WERI-Rb-1 (cell line): ENCODE measurements at regions not wholly inside any gene's neighbourhood (a gene's known extent, or its start where the extent isn't known, plus 50 kb on each side); places are given as distances from the start of the nearest gene placed in this dataset.

Source experiments
- DNase-seq: peaks from one replicate; pipeline ENCODE4 v3.0.0-alpha.2; 2020
- H3K27ac ChIP-seq: fragments of 250-450 bp; sonication (Bioruptor Pico); 2 replicates; pipeline ENCODE4 v1.5.1; 2020; ENCODE audit warnings: mild to moderate bottlenecking, moderate library complexity
- H3K27me3 ChIP-seq: fragments of 250-450 bp; sonication (Bioruptor Pico); 2 replicates; pipeline ENCODE4 v1.5.1; 2021; ENCODE audit warnings: mild to moderate bottlenecking, low read depth, moderate library complexity; ENCODE audit not compliant: insufficient read depth, severe bottlenecking
- H3K36me3 ChIP-seq: fragments of 250-450 bp; sonication (Bioruptor Pico); 2 replicates; pipeline ENCODE4 v1.5.1; 2020; ENCODE audit warnings: mild to moderate bottlenecking, moderate library complexity
- H3K4me3 ChIP-seq: 2 replicates; pipeline ENCODE4 v1.5.1; 2011; ENCODE audit warnings: low read depth, mild to moderate bottlenecking, control low read depth, low read length
- H3K9me3 ChIP-seq: fragments of 250-450 bp; sonication (Bioruptor Pico); 2 replicates; pipeline ENCODE4 v1.5.1; 2021; ENCODE audit warnings: mild to moderate bottlenecking, moderate library complexity; ENCODE audit not compliant: severe bottlenecking
- CTCF ChIP-seq: IDR thresholded peaks from 2 replicates; pipeline ENCODE4 v1.5.1; 2011; ENCODE audit warnings: low read depth, mild to moderate bottlenecking, control low read depth, inconsistent platforms, low read length

- TF ChIP-seq CTCF = no peak
- DNase-seq = no peak
Measured at GRCh38 chr10:131778842-131779241, 122.0 kb upstream of the PPP2R2D start.

GRCh38 chr10:131779661-131780394 lies 121.0 kb upstream of the PPP2R2D start:
- H3K27ac ChIP-seq = no peak overlapping the region
- H3K36me3 ChIP-seq = no peaks in the 10 kb centered on the region
- H3K9me3 ChIP-seq = peaks cover 25% of the 10 kb centered on the region
- H3K27me3 ChIP-seq = no peaks in the 10 kb centered on the region
- no peak for TF ChIP-seq CTCF
- H3K4me3 ChIP-seq = no peak overlapping the region
- no peak for DNase-seq

More at GRCh38 chr10:131778842-131779241, 122.0 kb upstream of the PPP2R2D start:
- Histone ChIP-seq H3K27me3 (no peaks in the 10 kb centered on the region), H3K4me3 (no peak overlapping the region), H3K9me3 (peaks cover 25% of the 10 kb centered on the region), H3K36me3 (no peaks in the 10 kb centered on the region), H3K27ac (no peak overlapping the region)

- DNase-seq = no peak
- no peaks in the 10 kb centered on the region for H3K27me3 ChIP-seq
- TF ChIP-seq CTCF = no peak
- H3K9me3 ChIP-seq = peaks cover 23% of the 10 kb centered on the region
- H3K27ac ChIP-seq = no peak overlapping the region
- no peaks in the 10 kb centered on the region for H3K36me3 ChIP-seq
- H3K4me3 ChIP-seq = no peak overlapping the region
Measured at GRCh38 chr10:131781076-131781475, 119.7 kb upstream of the PPP2R2D start.

- Histone ChIP-seq H3K9me3 (peaks cover 17% of the 10 kb centered on the region), H3K36me3 (no peaks in the 10 kb centered on the region), H3K4me3 (no peak overlapping the region), H3K27ac (no peak overlapping the region), H3K27me3 (no peaks in the 10 kb centered on the region)
- no peak for DNase-seq
- no peak for TF ChIP-seq CTCF
Measured at GRCh38 chr10:131781791-131782190, 119.0 kb upstream of the PPP2R2D start.

- H3K9me3 ChIP-seq = no peaks in the 10 kb centered on the region
- no peak for TF ChIP-seq CTCF
- no peak overlapping the region for H3K27ac ChIP-seq
- H3K4me3 ChIP-seq = no peak overlapping the region
- no peaks in the 10 kb centered on the region for H3K36me3 ChIP-seq
- no peaks in the 10 kb centered on the region for H3K27me3 ChIP-seq
- no peak for DNase-seq
Measured at GRCh38 chr10:131784363-131785120, 116.3 kb upstream of the PPP2R2D start.
